HG03432 (cell line): ENCODE measurements at regions not wholly inside any gene's neighbourhood (a gene's known extent, or its start where the extent isn't known, plus 50 kb on each side); places are given as distances from the start of the nearest gene placed in this dataset.
"Not testable (repeated sequence)": the region's sequence is repeated elsewhere in the genome, so short reads cannot be mapped to it uniquely, and the experiment has no call there.

ENCODE experiments used
- ATAC-seq: cut with Tn5 transposase; IDR thresholded peaks from one replicate; pipeline ENCODE4 v1.9.1; 2021; ENCODE audit warnings: mild to moderate bottlenecking, moderate library complexity; ENCODE audit not compliant: unreplicated experiment

GRCh38 chr3:177356113-177356512, 158.8 kb upstream of the TBL1XR1 start:
- no peak for ATAC-seq

GRCh38 chr3:177356952-177357351, 159.7 kb upstream of the TBL1XR1 start:
- no peak for ATAC-seq

GRCh38 chr3:177357352-177358090, 160.2 kb upstream of the TBL1XR1 start:
- ATAC-seq = peak; percentile 15

DNA sequence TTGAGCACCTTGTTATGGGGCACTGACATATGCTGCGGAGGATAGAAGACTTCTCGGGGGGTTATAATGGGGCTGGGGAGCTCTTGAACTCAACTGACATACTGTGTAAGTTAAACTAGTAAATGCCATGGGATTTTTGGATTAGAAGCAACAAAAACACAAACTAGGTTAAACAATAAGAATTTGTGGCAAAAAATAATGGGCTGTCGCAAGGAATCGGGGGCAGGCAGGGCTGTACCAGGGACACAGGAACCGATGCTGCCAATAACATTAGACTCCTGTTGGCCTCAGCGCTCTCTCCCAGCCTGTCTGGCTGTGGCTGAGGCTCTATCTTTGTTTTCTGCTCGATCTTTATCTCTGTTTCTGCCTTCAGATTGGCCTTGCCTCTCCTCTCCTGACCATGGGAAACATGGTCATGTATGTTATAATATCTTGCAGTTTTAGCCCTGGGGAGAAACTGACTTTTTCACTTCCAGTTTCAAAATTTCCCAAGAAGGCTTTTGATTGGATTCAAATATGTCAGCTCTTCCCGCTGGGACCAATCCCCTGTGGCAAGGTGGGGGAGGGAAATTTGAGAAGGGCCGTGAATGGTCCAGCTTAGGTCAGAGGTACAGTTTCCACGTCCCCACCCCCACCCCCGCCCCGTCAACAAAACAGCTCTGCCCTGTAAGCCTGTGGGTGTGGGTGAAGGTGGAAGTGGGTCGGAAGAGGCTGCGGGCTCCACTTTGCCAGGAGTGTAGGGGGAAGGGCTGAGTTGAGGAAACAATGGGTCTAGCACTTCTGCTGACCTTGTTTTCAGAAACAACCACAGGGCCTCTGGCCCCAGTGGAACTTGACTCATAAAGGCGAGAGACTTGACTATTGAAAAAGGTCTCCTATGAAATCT, 161.1 kb upstream of the TBL1XR1 start:
- peak; percentile 61 for ATAC-seq

GRCh38 chr3:177358977-177359592, 161.8 kb upstream of the TBL1XR1 start:
- ATAC-seq = peak; percentile 17

DNA sequence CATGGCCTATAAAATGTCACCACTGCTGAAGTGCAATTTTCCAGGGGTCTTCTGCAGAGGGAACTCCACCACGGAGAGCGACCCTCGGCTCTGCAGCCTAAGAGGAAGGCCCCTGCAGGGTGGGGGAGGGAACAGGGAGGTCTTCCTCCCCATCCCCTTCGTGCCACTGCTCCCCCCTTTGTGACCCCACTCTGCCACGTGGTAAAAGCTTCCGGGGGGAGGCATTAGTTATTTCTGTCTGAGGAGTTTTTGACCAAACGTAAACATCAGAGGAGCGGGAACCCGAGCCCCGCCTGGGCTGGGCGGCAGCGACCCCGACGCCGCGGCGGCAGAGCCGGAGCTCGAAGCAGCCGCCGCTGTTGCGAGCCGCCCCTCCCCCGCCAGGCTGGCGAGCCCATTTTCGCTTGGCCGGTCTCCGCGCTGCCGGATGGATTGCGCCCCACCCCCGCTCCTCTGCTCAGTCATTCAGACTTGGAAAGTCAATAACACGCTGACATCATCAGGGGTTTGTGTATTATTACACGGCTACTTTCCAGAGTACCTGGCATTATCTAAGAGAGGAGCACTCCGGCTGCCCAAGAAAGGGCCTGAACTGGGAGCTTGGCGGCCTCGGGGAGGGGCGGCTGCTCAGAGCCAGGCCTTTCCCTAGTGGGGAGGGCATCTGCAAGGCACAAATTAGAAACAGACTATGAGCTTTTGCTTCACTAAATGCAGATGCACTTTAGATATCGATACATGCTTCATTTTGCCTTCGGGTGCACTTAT, 162.5 kb upstream of the TBL1XR1 start:
- peak; percentile 79 for ATAC-seq

DNA sequence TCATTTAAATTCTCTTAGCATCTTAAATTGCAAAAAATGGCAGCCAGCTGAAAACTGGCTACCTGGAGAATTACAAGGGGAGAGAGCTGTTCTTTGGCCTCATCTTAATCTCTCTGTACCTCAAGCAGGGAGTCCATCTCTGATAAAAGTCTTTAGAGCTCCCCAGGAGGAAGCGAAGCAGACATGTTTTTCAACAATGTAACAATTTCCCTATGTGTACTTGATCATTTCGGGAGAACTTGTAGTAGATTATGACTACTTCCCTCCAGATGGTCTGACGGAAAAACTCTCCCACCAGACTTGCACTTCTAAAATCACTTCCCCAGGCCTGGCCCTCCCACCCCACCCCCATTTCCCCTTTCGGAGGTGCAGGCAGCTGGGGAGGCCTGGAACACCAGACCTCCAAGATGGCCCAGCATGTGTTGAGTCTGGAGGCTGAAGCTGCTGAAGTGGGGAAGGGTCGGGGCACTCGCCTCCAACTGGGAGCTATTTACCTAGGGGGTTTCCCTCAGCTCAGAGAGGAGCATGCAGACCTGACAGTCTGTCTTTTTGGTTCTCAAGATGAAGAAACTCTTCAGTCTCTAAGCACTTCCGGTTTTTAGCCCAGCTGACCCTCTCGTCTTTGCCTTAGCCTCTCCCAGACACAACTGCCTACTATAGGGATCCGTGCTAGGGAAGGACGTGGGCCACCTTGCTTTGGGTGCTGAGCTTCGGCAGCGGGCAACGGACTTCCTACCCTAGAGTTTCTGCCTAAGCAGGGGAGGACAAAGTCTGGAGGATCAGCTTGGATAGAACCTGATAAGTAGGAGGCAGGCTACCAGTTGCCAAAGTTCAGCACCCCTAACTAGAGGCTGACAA, 164.0 kb upstream of the TBL1XR1 start:
- ATAC-seq = no peak

GRCh38 chr3:177362626-177363025, 165.3 kb upstream of the TBL1XR1 start:
- no peak for ATAC-seq

- ATAC-seq = no peak
These were observed 167.0 kb upstream of the TBL1XR1 start for GRCh38 chr3:177364236-177364635.

GRCh38 chr3:177365294-177365693, 168.0 kb upstream of the TBL1XR1 start:
- not testable (repeated sequence) for ATAC-seq

GRCh38 chr3:177367788-177368187, 170.5 kb upstream of the TBL1XR1 start:
- no peak for ATAC-seq

DNA sequence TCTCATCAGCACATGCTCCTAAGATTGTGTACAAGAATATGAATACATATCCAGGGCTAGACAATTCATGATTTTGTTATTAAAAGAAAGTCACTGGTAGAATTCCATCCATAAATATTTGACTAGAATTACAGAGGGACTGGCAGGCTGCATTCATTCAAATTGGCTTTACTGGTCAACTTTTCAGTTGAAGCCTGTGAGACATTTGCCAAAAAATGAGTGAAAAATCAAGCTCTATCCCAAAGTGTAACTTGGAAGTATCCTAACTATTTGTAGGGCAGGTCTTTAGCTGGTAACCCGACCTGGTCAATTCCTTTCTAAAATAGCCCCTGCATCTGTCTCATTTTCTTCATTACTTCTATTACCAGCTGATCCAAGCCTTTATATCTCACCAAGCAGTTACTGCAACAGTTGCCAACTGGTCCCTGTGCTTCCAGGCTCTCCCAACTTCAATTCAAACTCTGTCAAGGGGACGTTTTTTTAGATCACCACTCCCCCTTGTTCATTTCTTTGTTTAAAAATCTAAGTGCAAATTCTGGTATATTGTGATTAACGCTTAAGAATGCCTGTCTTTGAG, 173.1 kb upstream of the TBL1XR1 start:
- no peak for ATAC-seq

GRCh38 chr3:177371146-177371545, 173.9 kb upstream of the TBL1XR1 start:
- ATAC-seq = no peak

DNA sequence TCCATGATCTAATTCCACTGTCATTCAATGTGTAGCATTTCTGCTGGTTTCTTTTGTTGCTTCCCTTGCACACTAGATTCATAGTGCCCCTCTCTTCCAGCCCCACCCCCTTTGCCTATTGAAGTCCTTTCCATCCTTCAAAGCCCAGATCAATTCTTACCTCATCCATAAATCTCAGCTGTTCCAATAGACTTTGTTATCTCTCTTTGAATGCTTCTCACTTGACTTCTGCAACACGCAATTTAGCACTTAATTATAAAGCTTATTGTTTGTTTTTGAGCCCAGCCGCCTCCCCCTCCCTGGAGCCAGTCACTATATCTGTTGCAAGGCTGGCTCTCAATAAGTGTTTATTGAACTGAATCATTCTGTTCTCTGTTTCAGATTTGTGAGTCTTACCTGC, 174.6 kb upstream of the TBL1XR1 start:
- no peak for ATAC-seq

- ATAC-seq = peak; percentile 33
These were observed 177.0 kb upstream of the TBL1XR1 start for GRCh38 chr3:177374323-177374722.

GRCh38 chr3:177375316-177375715, 178.0 kb upstream of the TBL1XR1 start:
- no peak for ATAC-seq

GRCh38 chr3:177377166-177377565, 179.9 kb upstream of the TBL1XR1 start:
- ATAC-seq = no peak

DNA sequence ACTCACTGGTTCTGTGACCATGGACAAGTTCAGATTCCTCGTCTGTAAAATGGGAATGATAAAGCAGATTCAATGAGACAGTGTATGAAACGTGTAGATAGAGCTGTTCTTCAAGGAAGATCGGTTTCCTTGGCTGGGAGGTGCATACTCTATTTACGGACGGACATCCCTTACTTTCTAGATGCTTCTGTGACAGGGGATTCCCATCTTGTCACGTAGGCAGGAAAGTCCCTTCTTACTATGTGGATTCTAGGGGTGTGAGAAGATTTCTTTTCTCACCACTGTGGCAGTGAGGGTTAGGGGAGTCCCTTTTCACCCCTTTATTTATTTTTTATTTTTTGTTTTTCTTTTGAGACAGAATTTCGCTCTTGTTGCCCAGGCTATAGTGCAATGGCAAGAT, 180.9 kb upstream of the TBL1XR1 start:
- ATAC-seq = peak; percentile 72

DNA sequence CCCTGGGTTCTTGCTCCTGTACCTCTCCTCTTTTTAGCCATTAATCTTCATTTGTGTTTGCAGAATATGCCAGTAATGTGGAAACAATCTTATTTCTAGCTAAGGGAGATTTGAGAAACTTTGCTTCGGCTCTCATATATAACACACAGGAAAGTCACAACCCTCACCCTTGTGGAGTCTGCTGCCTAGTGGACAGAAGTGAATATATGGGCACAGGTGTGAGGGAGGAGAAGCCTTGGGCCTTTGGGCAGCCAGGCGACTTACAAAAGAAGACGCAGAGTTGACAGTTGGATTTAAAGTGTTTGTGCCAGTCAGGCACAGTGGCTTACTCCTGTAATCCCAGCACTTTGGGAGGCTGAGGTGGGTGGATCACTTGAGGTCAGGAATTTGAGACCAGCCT, 181.8 kb upstream of the TBL1XR1 start:
- no peak for ATAC-seq

DNA sequence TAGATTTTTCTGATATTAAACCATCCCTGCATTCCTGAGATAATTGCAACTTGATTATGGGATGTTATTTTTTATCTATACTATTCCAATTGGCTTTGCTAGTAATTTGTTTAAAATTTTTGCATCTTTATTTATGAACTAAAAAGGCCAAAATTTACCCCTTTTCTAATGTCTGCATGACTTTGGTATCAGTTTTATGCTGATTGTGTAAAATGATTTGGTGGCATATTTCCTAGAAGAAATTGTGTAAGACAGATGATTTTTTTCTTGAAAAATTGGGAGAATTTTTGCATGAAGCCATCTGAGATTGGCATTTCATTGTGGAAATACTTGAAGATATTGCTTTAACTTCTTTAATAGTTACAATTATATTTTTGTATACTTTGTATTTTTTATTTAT, 183.8 kb upstream of the TBL1XR1 start:
- no peak for ATAC-seq
